Astrocyte of the cerebellum (primary cell): ENCODE measurements at regions not wholly inside any gene's neighbourhood (a gene's known extent, or its start where the extent isn't known, plus 50 kb on each side); places are given as distances from the start of the nearest gene placed in this dataset.
A peak's percentile ranks its signal among the peaks of the same experiment; 100 is the strongest.

ENCODE experiments used
- DNase-seq: peaks from one replicate; pipeline ENCODE4 v3.0.0-alpha.2; 2011; ENCODE audit warnings: low read depth
- H3K4me3 ChIP-seq: 2 replicates; pipeline ENCODE4 v1.5.1; 2011; ENCODE audit warnings: mild to moderate bottlenecking, low read depth, low read length, moderate library complexity
- in situ Hi-C: cut with HindIII; loops from 2 replicates; pipeline ENCODE4 v1.10.0; 2017; ENCODE audit warnings: low sequenced_read_pairs
- TF ChIP-seq, protein P1 (sequence below): IDR thresholded peaks from 2 replicates; pipeline ENCODE4 v1.5.1; 2012; ENCODE audit warnings: low read length, low read depth, moderate library complexity, mild to moderate bottlenecking; ENCODE audit errors: missing control alignments

DNA sequence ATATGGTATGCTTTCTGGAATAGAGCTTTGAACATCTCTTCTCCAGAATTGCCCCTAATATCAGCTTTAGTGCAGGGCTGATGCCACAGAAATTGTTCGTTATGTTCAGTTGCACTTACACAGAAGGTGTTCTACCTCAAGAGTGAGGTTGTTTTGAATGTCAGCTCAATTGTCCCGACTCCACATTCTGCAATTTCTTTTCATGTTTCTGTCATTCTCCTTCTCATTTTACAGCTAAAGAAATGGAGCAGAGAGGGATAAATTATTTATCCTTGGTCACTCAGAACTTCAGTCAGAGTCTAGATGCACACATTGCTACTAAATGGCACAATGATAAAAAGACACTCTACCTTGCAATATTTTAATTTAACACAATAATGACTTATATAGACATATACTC, 137.0 kb upstream of the CCN2 start:
- H3K4me3 ChIP-seq = no peak overlapping the region
- TF ChIP-seq, protein P1, sequence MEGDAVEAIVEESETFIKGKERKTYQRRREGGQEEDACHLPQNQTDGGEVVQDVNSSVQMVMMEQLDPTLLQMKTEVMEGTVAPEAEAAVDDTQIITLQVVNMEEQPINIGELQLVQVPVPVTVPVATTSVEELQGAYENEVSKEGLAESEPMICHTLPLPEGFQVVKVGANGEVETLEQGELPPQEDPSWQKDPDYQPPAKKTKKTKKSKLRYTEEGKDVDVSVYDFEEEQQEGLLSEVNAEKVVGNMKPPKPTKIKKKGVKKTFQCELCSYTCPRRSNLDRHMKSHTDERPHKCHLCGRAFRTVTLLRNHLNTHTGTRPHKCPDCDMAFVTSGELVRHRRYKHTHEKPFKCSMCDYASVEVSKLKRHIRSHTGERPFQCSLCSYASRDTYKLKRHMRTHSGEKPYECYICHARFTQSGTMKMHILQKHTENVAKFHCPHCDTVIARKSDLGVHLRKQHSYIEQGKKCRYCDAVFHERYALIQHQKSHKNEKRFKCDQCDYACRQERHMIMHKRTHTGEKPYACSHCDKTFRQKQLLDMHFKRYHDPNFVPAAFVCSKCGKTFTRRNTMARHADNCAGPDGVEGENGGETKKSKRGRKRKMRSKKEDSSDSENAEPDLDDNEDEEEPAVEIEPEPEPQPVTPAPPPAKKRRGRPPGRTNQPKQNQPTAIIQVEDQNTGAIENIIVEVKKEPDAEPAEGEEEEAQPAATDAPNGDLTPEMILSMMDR = no peak
- in situ Hi-C loops = no loop called here
- DNase-seq = no peak

DNA sequence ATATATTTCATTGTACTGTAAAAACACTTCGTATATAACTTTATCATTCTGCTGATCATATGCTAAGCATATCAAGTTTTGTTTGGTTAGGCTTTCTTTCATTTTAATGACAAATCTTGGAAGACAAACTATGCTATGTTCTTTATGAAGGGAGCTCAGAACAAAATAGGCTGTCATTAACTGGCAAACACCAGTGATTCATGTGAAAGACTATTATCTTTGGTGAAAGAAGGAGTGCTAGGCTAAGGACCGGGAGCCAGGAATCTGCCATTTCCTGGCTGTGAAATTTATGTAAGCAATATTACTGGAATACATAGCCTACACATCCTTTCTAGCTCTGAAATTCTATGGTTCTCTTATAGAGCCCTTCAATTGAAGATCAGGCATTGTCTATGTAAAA, 136.2 kb upstream of the CCN2 start:
- in situ Hi-C loops = no loop called here
- TF ChIP-seq, protein P1 = no peak
- H3K4me3 ChIP-seq = no peak overlapping the region
- DNase-seq = no peak

DNA sequence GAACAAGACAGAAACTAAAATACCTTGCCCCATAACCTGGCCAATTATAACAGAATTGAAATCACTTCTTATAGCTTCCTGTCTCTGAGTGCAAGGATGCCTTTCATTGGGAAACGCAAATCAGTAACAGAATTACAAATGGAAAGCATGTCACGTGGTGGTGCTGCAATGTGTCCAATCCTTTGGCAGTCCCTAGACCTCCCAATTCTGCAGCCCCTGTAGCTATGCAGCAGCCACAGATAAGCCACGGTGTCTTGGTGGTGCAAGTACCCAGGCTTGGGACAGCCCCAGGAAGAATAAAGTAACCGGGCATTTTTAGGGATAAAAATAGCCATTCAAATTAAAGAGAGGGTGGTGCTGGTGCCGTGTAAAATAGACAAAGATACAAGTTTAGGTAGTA, 134.6 kb upstream of the CCN2 start:
- DNase-seq = no peak
- no peak overlapping the region for H3K4me3 ChIP-seq
- in situ Hi-C loops = no loop called here
- TF ChIP-seq, protein P1 = no peak

DNA sequence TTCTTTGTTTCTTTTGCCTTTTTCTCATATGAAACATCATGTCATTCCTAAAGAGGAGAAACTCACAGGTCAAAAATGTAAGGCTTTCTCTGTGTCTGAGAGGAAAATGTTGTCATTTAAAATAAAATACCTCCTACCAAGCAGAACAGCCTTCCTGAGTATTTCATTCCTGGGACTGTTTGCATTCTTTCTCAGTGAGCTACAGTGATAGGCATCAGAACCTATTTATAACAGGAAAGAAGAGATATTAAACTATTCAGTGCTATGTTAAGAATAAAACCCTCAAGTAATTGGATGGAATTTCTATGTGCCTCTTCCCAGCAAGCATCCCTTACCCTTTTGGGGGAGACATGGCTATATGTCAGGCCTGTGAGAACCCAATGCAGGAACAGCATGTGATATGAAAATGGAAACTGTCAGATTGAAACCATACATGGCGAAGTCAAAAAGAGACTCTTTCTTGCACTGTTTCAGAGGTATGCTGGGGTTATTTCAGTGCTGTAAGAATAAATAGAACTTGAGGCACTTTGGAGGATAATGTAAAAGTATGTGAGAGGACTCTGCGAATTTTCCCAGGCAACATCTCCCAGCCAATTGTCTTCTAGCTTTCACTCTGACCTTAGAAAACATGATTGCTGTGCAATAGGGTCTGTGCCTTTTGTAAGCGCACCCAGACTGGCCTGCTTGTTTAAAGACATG, 133.8 kb upstream of the CCN2 start:
- peak; percentile 91 for DNase-seq
- H3K4me3 ChIP-seq = no peak overlapping the region
- TF ChIP-seq, protein P1 = no peak
- in situ Hi-C loops = no loop called here

DNA sequence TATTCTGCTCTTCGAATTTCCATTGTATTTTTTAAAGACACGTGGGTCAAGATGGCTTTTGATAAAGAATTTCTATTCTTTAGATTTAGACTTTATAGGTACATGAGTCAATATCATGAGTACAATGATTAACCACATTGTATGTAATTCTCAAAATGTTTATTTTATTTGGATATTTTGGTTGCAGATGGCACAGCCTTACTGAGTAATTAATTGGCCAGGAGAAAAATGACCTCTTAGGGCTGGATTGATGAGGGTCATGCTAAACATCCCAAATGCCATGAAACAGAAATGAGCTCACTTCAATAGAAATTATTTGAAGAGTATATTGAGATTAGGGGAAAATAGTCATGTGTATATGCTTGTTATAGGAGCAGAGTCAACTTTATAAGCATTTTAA, 131.2 kb upstream of the CCN2 start:
- TF ChIP-seq, protein P1 = no peak
- in situ Hi-C loops = no loop called here
- no peak overlapping the region for H3K4me3 ChIP-seq
- DNase-seq = no peak

DNA sequence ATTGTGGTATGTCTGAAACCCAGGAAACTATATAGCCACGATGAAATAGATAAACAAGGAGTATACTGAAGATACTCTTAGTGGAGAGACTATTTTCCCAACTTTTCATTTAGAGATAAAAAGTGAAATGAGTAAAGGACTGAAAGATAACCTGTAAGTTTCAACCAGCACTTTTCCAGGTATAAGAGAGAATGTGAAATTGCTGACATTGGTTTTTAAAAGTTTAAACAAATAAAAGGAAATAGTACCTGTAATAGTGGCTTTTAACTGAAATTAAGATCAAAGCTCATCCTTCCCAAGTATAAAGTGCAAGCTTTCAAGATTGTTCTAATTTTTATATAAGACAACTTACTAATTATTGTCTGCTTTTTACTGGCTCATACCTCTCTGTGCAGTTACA, 130.2 kb upstream of the CCN2 start:
- TF ChIP-seq, protein P1 = no peak
- no peak for DNase-seq
- H3K4me3 ChIP-seq = no peak overlapping the region
- in situ Hi-C loops = no loop called here
